ENCODE measurements at regions not wholly inside any gene's neighbourhood (a gene's known extent, or its start where the extent isn't known, plus 50 kb on each side); places are given as distances from the start of the nearest gene placed in this dataset.

DNA sequence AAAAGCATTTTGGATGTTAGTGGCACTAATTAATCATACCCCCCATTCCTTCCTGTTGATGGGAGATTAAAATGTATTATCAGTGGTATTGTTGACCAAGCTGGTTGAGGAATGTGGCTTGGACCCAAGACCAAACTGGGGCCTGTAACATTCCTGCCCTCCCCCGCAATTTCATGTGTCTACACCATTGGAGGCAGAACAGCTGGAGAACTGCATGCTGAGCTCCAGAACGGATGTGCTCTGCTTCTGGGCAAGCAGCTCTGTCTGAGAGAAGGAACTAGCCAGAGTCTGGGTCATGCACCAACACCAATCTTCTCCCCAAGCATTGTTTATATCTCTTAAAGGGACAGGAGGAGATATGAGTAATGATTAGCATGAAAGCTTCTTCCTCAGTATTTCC lies 185.5 kb downstream of the CEP135 start:
- Histone ChIP-seq H3K14ac (ENCODE audit: insufficient read depth, low read length) (no peak overlapping the region), H3K79me1 (ENCODE audit: insufficient read depth, low read depth, low read length, poor library complexity, severe bottlenecking) (peaks cover 3% of the 10 kb centered on the region), H2AFZ (ENCODE audit: low read length) (no peak overlapping the region), H3T11ph (ENCODE audit: low read length) (no peak overlapping the region), H3K18ac (ENCODE audit: insufficient read length, low read depth, low read length) (no peak overlapping the region), H3K4me1 (ENCODE audit: insufficient read depth, low read length) (no peaks in the 10 kb centered on the region; the same call in 1 of the 2 replicates), H3K56ac (ENCODE audit: insufficient read length, low read depth, low read length) (no peak overlapping the region), H3K4ac (ENCODE audit: low read depth, low read length) (no peak overlapping the region), H3K27ac (ENCODE audit: insufficient read length, low read depth, low read length) (no peak overlapping the region), H2BK120ac (ENCODE audit: low read depth, low read length, poor library complexity, severe bottlenecking) (no peak overlapping the region), H2BK12ac (ENCODE audit: insufficient read length, low read depth, low read length) (no peak overlapping the region), H2BK20ac (ENCODE audit: low read depth, low read length, poor library complexity, severe bottlenecking) (no peak overlapping the region), H4K20me1 (ENCODE audit: control insufficient read depth, insufficient read depth, insufficient read length) (no peaks in the 10 kb centered on the region), H3K27me3 (ENCODE audit: insufficient read depth, low read length) (no peaks in the 10 kb centered on the region), H4K91ac (ENCODE audit: insufficient read length, low read depth, low read length) (no peak overlapping the region), H2BK5ac (ENCODE audit: insufficient read length, low read length) (no peak overlapping the region), H2BK15ac (ENCODE audit: low read depth, low read length) (no peak overlapping the region), H4K5ac (ENCODE audit: insufficient read length, low read depth, low read length) (no peak overlapping the region), H3K79me2 (ENCODE audit: insufficient read depth, low read length) (no peaks in the 10 kb centered on the region), H3K23ac (ENCODE audit: insufficient read length, low read depth, low read length) (no peak overlapping the region), H3K23me2 (ENCODE audit: insufficient read length, low read depth, low read length, poor library complexity, severe bottlenecking) (no peaks in the 10 kb centered on the region), H3K9me3 (ENCODE audit: control insufficient read depth, low read depth, low read length) (no peaks in the 10 kb centered on the region), H4K8ac (replicated peaks; ENCODE audit: insufficient read length, low read depth, low read length) (no peak overlapping the region), H2AK5ac (ENCODE audit: insufficient read length, low read length) (no peak overlapping the region), H3K9ac (ENCODE audit: extremely low read depth, insufficient read length, low read length) (no peak overlapping the region), H3K4me2 (ENCODE audit: insufficient read depth, insufficient read length, low read length) (no peak overlapping the region)
- H3K36me3 Mint-ChIP-seq (ENCODE audit: insufficient read depth in 1 of 3, low read depth in 3 of 3) = no peaks in the 10 kb centered on the region
- peak overlapping the region; percentile 8 to 88 (median 19); a peak in 2 of 7 replicates for H3K27ac Mint-ChIP-seq
- H3K9me3 Mint-ChIP-seq = no peaks in the 10 kb centered on the region
- WGBS (ENCODE audit: extremely low coverage, insufficient read length, low lambda C conversion rate) = no CpG with 5 or more reads among the region's 2 CpGs
- no peaks in the 10 kb centered on the region for H3K27me3 Mint-ChIP-seq (ENCODE audit: low read depth)
- DNase-seq = peak; percentile 30
- H3K4me1 Mint-ChIP-seq = peaks cover 10 to 17% of the 10 kb centered on the region in 2 experiments
- TF ChIP-seq, protein P1, sequence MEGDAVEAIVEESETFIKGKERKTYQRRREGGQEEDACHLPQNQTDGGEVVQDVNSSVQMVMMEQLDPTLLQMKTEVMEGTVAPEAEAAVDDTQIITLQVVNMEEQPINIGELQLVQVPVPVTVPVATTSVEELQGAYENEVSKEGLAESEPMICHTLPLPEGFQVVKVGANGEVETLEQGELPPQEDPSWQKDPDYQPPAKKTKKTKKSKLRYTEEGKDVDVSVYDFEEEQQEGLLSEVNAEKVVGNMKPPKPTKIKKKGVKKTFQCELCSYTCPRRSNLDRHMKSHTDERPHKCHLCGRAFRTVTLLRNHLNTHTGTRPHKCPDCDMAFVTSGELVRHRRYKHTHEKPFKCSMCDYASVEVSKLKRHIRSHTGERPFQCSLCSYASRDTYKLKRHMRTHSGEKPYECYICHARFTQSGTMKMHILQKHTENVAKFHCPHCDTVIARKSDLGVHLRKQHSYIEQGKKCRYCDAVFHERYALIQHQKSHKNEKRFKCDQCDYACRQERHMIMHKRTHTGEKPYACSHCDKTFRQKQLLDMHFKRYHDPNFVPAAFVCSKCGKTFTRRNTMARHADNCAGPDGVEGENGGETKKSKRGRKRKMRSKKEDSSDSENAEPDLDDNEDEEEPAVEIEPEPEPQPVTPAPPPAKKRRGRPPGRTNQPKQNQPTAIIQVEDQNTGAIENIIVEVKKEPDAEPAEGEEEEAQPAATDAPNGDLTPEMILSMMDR (conservative IDR thresholded peaks at IDR 0.05) = no peak
- H3K4me3 Mint-ChIP-seq = no peak overlapping the region

All from H9 (cell line).